Limb (tissue), 2 donors: ENCODE measurements at regions not wholly inside any gene's neighbourhood (a gene's known extent, or its start where the extent isn't known, plus 50 kb on each side); places are given as distances from the start of the nearest gene placed in this dataset.

Source experiments
- DNase-seq, 2 donors: peaks; one replicate each; pipeline ENCODE4 v3.0.0-alpha.2; 2016; ENCODE audit errors: extremely low spot score in 2 of 2

GRCh38 chr2:128566671-128567070 is 248.0 kb upstream of the HS6ST1 start:
- DNase-seq: no peak

- no peak for DNase-seq
Measured at GRCh38 chr2:128568106-128568505, 249.4 kb upstream of the HS6ST1 start.

GRCh38 chr2:128573116-128573515 is 254.4 kb upstream of the HS6ST1 start:
- no peak for DNase-seq

- no peak for DNase-seq
Measured at GRCh38 chr2:128573531-128573930, 254.9 kb upstream of the HS6ST1 start.

GRCh38 chr2:128577141-128577930 is 258.7 kb upstream of the HS6ST1 start:
- no peak for DNase-seq

- no peak for DNase-seq
Measured at GRCh38 chr2:128578406-128579390, 260.0 kb upstream of the HS6ST1 start.

GRCh38 chr2:128579825-128580224 is 261.2 kb upstream of the HS6ST1 start:
- DNase-seq: no peak

- DNase-seq: no peak
Measured at GRCh38 chr2:128580988-128581848, 262.6 kb upstream of the HS6ST1 start.

- DNase-seq: no peak
Measured at GRCh38 chr2:128581849-128582244, 263.2 kb upstream of the HS6ST1 start.

- DNase-seq: peak in 1 of 2 donors; percentile 24
Measured at GRCh38 chr2:128584296-128584890, 265.7 kb upstream of the HS6ST1 start.

GRCh38 chr2:128585706-128586105 is 267.0 kb upstream of the HS6ST1 start:
- DNase-seq: no peak

- no peak for DNase-seq
Measured at GRCh38 chr2:128589681-128590080, 271.0 kb upstream of the HS6ST1 start.

GRCh38 chr2:128590309-128591021 is 271.8 kb upstream of the HS6ST1 start:
- DNase-seq: no peak

GRCh38 chr2:128591022-128591860 is 272.6 kb upstream of the HS6ST1 start:
- no peak for DNase-seq

GRCh38 chr2:128591861-128592822 is 273.5 kb upstream of the HS6ST1 start:
- DNase-seq: no peak

GRCh38 chr2:128593518-128593878 is 274.8 kb upstream of the HS6ST1 start:
- no peak for DNase-seq

- peak in 1 of 2 donors; percentile 11 for DNase-seq
Measured at GRCh38 chr2:128593879-128594650, 275.4 kb upstream of the HS6ST1 start.

- DNase-seq: no peak
Measured at GRCh38 chr2:128594651-128594910, 275.9 kb upstream of the HS6ST1 start.
